ENCODE measurements at regions not wholly inside any gene's neighbourhood (a gene's known extent, or its start where the extent isn't known, plus 50 kb on each side); places are given as distances from the start of the nearest gene placed in this dataset.

GRCh38 chr13:103326326-103326725 is 260.1 kb upstream of the SLC10A2 start:
- DNase-seq (ENCODE audit: low read depth), result no peak

GRCh38 chr13:103325672-103326071 is 259.5 kb upstream of the SLC10A2 start:
- no peak for DNase-seq (ENCODE audit: low read depth)

- no peak for DNase-seq (ENCODE audit: low read depth)
Measured at GRCh38 chr13:103324641-103325040, 258.4 kb upstream of the SLC10A2 start.

GRCh38 chr13:103315711-103316110 is 249.5 kb upstream of the SLC10A2 start:
- DNase-seq (ENCODE audit: low read depth), result no peak

- no peak for DNase-seq (ENCODE audit: low read depth)
Measured at GRCh38 chr13:103312467-103312866, 246.2 kb upstream of the SLC10A2 start.

- no peak for DNase-seq (ENCODE audit: low read depth)
Measured at GRCh38 chr13:103308667-103309066, 242.4 kb upstream of the SLC10A2 start.

GRCh38 chr13:103306163-103306562 is 239.9 kb upstream of the SLC10A2 start:
- DNase-seq (ENCODE audit: low read depth), result no peak

GRCh38 chr13:103303078-103303651 is 236.9 kb upstream of the SLC10A2 start:
- DNase-seq (ENCODE audit: low read depth), result no peak

GRCh38 chr13:103302676-103303075 is 236.5 kb upstream of the SLC10A2 start:
- DNase-seq (ENCODE audit: low read depth), result no peak

- DNase-seq (ENCODE audit: low read depth), result no peak
Measured at GRCh38 chr13:103299079-103299478, 232.9 kb upstream of the SLC10A2 start.

GRCh38 chr13:103297083-103297482 is 230.9 kb upstream of the SLC10A2 start:
- DNase-seq (ENCODE audit: low read depth), result no peak

GRCh38 chr13:103291798-103292572 is 225.8 kb upstream of the SLC10A2 start:
- no peak for DNase-seq (ENCODE audit: low read depth)

GRCh38 chr13:103291226-103291625 is 225.0 kb upstream of the SLC10A2 start:
- DNase-seq (ENCODE audit: low read depth), result no peak

GRCh38 chr13:103289681-103290080 is 223.5 kb upstream of the SLC10A2 start:
- DNase-seq (ENCODE audit: low read depth), result no peak

GRCh38 chr13:103288114-103288513 is 221.9 kb upstream of the SLC10A2 start:
- DNase-seq (ENCODE audit: low read depth), result no peak

GRCh38 chr13:103287659-103288058 is 221.4 kb upstream of the SLC10A2 start:
- no peak for DNase-seq (ENCODE audit: low read depth)

- no peak for DNase-seq (ENCODE audit: low read depth)
Measured at GRCh38 chr13:103284466-103284865, 218.2 kb upstream of the SLC10A2 start.

GRCh38 chr13:103283451-103283820 is 217.2 kb upstream of the SLC10A2 start:
- DNase-seq (ENCODE audit: low read depth), result no peak

GRCh38 chr13:103282571-103283450 is 216.6 kb upstream of the SLC10A2 start:
- DNase-seq (ENCODE audit: low read depth), result no peak

GRCh38 chr13:103277959-103278694 is 211.9 kb upstream of the SLC10A2 start:
- DNase-seq (ENCODE audit: low read depth), result no peak

- no peak for DNase-seq (ENCODE audit: low read depth)
Measured at GRCh38 chr13:103276775-103277498, 210.7 kb upstream of the SLC10A2 start.

GRCh38 chr13:103275722-103276121 is 209.5 kb upstream of the SLC10A2 start:
- no peak for DNase-seq (ENCODE audit: low read depth)

Measured in stimulated activated CD8-positive, alpha-beta memory T cell treated with anti-CD3 and anti-CD28 coated beads, Interleukin-7, amount 100 ng/mL, for 24 hours (primary cell).